Epithelial cell of proximal tubule (primary cell): ENCODE measurements at regions not wholly inside any gene's neighbourhood (a gene's known extent, or its start where the extent isn't known, plus 50 kb on each side); places are given as distances from the start of the nearest gene placed in this dataset.

Experiments
- DNase-seq: peaks from one replicate; pipeline ENCODE4 v3.0.0-alpha.2; 2011; ENCODE audit warnings: low read depth
- H3K4me3 ChIP-seq: 2 replicates; pipeline ENCODE4 v1.5.1; 2011; ENCODE audit warnings: low read depth, mild to moderate bottlenecking, low read length
- CTCF ChIP-seq: conservative IDR thresholded peaks from 2 replicates; pipeline ENCODE4 v1.5.1; 2012; ENCODE audit warnings: low read depth, mild to moderate bottlenecking, low read length

- DNase-seq: no peak
- TF ChIP-seq CTCF: no peak
- no peak overlapping the region for H3K4me3 ChIP-seq
Measured at GRCh38 chr18:47501946-47502345, 250.5 kb upstream of the SKOR2 start.

GRCh38 chr18:47500930-47501329, 249.5 kb upstream of the SKOR2 start:
- TF ChIP-seq CTCF: no peak
- H3K4me3 ChIP-seq: no peak overlapping the region
- no peak for DNase-seq

GRCh38 chr18:47492691-47493090, 241.2 kb upstream of the SKOR2 start:
- H3K4me3 ChIP-seq: no peak overlapping the region
- TF ChIP-seq CTCF: no peak

GRCh38 chr18:47490882-47491281, 239.4 kb upstream of the SKOR2 start:
- H3K4me3 ChIP-seq: no peak overlapping the region
- TF ChIP-seq CTCF: no peak

More at GRCh38 chr18:47492691-47493090, 241.2 kb upstream of the SKOR2 start:
- no peak for DNase-seq

GRCh38 chr18:47485221-47485797, 233.8 kb upstream of the SKOR2 start:
- no peak for TF ChIP-seq CTCF
- DNase-seq: no peak

More at GRCh38 chr18:47490882-47491281, 239.4 kb upstream of the SKOR2 start:
- no peak for DNase-seq

GRCh38 chr18:47484068-47484467, 232.6 kb upstream of the SKOR2 start:
- no peak for DNase-seq
- TF ChIP-seq CTCF: no peak
- no peak overlapping the region for H3K4me3 ChIP-seq

More at GRCh38 chr18:47485221-47485797, 233.8 kb upstream of the SKOR2 start:
- H3K4me3 ChIP-seq: no peak overlapping the region

- DNase-seq: no peak
- no peak overlapping the region for H3K4me3 ChIP-seq
- TF ChIP-seq CTCF: no peak
Measured at GRCh38 chr18:47480166-47480565, 228.7 kb upstream of the SKOR2 start.
